ENCODE measurements at regions not wholly inside any gene's neighbourhood (a gene's known extent, or its start where the extent isn't known, plus 50 kb on each side); places are given as distances from the start of the nearest gene placed in this dataset.

GRCh38 chr21:30058928-30059327 lies 107.7 kb downstream of the CLDN17 start:
- FAIRE-seq (no peak), DNase-seq (ENCODE audit: extremely low read depth in 1 of 4, low spot score in 3 of 4) (peak in 1 of 4 experiments; percentile 4), ATAC-seq (no peak)
- Histone ChIP-seq H3K79me2 (ENCODE audit: control insufficient read depth, insufficient read depth, low read length) (no peaks in the 10 kb centered on the region), H4K20me1 (replicated peaks; ENCODE audit: control insufficient read depth, insufficient read depth, low read length) (no peaks in the 10 kb centered on the region), H3K9me1 (ENCODE audit: control insufficient read depth, insufficient read depth, low read length) (no peaks in the 10 kb centered on the region), H3K4me1 (replicated peaks in 1 of 2; ENCODE audit: control insufficient read depth in 2 of 2, insufficient read depth in 2 of 2, low read length in 2 of 2) (no peaks in the 10 kb centered on the region), H3K9ac (ENCODE audit: insufficient read depth in 1 of 2, low read depth in 2 of 2, low read length in 2 of 2) (no peak overlapping the region), H3K4me2 (ENCODE audit: insufficient read depth, low read length) (no peak overlapping the region), H2AFZ (ENCODE audit: low read depth, low read length) (no peak overlapping the region), H3K27me3 (ENCODE audit: control insufficient read depth in 2 of 2, insufficient read depth in 2 of 2, low read length in 2 of 2) (no peaks in the 10 kb centered on the region), H3K27ac (ENCODE audit: extremely low read depth, low read depth, low read length) (no peak overlapping the region), H3K9me3 (replicated peaks; ENCODE audit: control insufficient read depth, insufficient read depth, low read depth, low read length) (no peaks in the 10 kb centered on the region), H3K36me3 (ENCODE audit: control insufficient read depth, insufficient read depth, low read length) (no peaks in the 10 kb centered on the region), H3K4me3 (no peak overlapping the region)
- in situ Hi-C loops (cut with MboI), result no loop called here
- no TSS peak for BruUV-seq (replicated peaks)
- WGBS (ENCODE audit: insufficient coverage, low coverage, missing lambda C conversion rate), result 0% methylated on average over 1 of the region's 1 CpG
- no peak for TF ChIP-seq VEZF1 (CRISPR knock-in tag; IDR thresholded peaks at IDR 0.05)
- 0 out of 2 replicates have a peak, but pooled peaks have one; percentile 16 for TF ChIP-seq GABPA (tag; conservative IDR thresholded peaks at IDR 0.05; ENCODE audit: low read depth)
- TF ChIP-seq SRF (CRISPR knock-in tag; IDR thresholded peaks at IDR 0.05), result no peak
- TF ChIP-seq SMARCA5 (IDR thresholded peaks at IDR 0.05), result no peak
- intact Hi-C loops (cut with micrococcal nuclease), result no loop called here
- POLR2A ChIA-PET, result interaction anchor here (0.9 kb wide), 1 partner anchor 9 kb away, joined by 3 read pairs; no protein-coding TSS in a partner anchor
- CTCF ChIA-PET (ENCODE audit: low intra/inter-chr PET ratio), result no interaction called here

- H3K9ac ChIP-seq (ENCODE audit: insufficient read depth in 1 of 2, low read depth in 2 of 2, low read length in 2 of 2), result no peak overlapping the region
- CTCF ChIA-PET (ENCODE audit: low intra/inter-chr PET ratio), result no interaction called here
- H3K27me3 ChIP-seq (ENCODE audit: control insufficient read depth in 2 of 2, insufficient read depth in 2 of 2, low read length in 2 of 2), result no peaks in the 10 kb centered on the region
- no peak overlapping the region for H3K4me2 ChIP-seq (ENCODE audit: insufficient read depth, low read length)
- FAIRE-seq, result no peak
- no peaks in the 10 kb centered on the region for H3K4me1 ChIP-seq (replicated peaks in 1 of 2; ENCODE audit: control insufficient read depth in 2 of 2, insufficient read depth in 2 of 2, low read length in 2 of 2)
- H3K9me1 ChIP-seq (ENCODE audit: control insufficient read depth, insufficient read depth, low read length), result no peaks in the 10 kb centered on the region
- H3K79me2 ChIP-seq (ENCODE audit: control insufficient read depth, insufficient read depth, low read length), result no peaks in the 10 kb centered on the region
- no peak overlapping the region for H3K27ac ChIP-seq (ENCODE audit: extremely low read depth, low read depth, low read length)
- in situ Hi-C loops (cut with MboI), result no loop called here
- no peaks in the 10 kb centered on the region for H3K9me3 ChIP-seq (replicated peaks; ENCODE audit: control insufficient read depth, insufficient read depth, low read depth, low read length)
- no peaks in the 10 kb centered on the region for H4K20me1 ChIP-seq (replicated peaks; ENCODE audit: control insufficient read depth, insufficient read depth, low read length)
- H3K36me3 ChIP-seq (ENCODE audit: control insufficient read depth, insufficient read depth, low read length), result no peaks in the 10 kb centered on the region
- intact Hi-C loops (cut with micrococcal nuclease), result no loop called here
- BruUV-seq (replicated peaks), result no TSS peak
- POLR2A ChIA-PET, result no interaction called here
- no peak for ATAC-seq
- WGBS (ENCODE audit: insufficient coverage, low coverage, missing lambda C conversion rate), result 7% methylated on average over 3 of the region's 3 CpGs
- H2AFZ ChIP-seq (ENCODE audit: low read depth, low read length), result no peak overlapping the region
- no peak for DNase-seq (ENCODE audit: extremely low read depth in 1 of 4, low spot score in 3 of 4)
- H3K4me3 ChIP-seq, result no peak overlapping the region
- no peak for TF ChIP-seq ZNF134 (CRISPR knock-in tag; conservative IDR thresholded peaks at IDR 0.05)
- TF ChIP-seq ZNF507 (tag; conservative IDR thresholded peaks at IDR 0.05), result no peak
- no peak for TF ChIP-seq ETV5 (CRISPR knock-in tag; IDR thresholded peaks at IDR 0.05; ENCODE audit: low read depth)
- TF ChIP-seq U2AF1 (optimal IDR thresholded peaks at IDR 0.05; ENCODE audit: low read depth, low read length), result no peak
- TF ChIP-seq ZNF384 (IDR thresholded peaks at IDR 0.05; ENCODE audit: low read depth, low read length), result no peak
- no peak for TF ChIP-seq ZNF3 (CRISPR knock-in tag; IDR thresholded peaks at IDR 0.05)
- no peak for TF ChIP-seq MYNN (IDR thresholded peaks at IDR 0.05)
- no peak for TF ChIP-seq MYNN (CRISPR knock-in tag; IDR thresholded peaks at IDR 0.05)
- no peak for TF ChIP-seq ZNF696 (CRISPR knock-in tag; conservative IDR thresholded peaks at IDR 0.05)
- TF ChIP-seq HSF4 (CRISPR knock-in tag; IDR thresholded peaks at IDR 0.05; ENCODE audit: borderline replicate concordance), result no peak
- no peak for TF ChIP-seq NR4A1 (CRISPR knock-in tag; IDR thresholded peaks at IDR 0.05)
- no peak for TF ChIP-seq NR4A1 (tag; IDR thresholded peaks at IDR 0.05)
- no peak for TF ChIP-seq ZNF146 (CRISPR knock-in tag; IDR thresholded peaks at IDR 0.05; ENCODE audit: unreplicated experiment)
- no peak for TF ChIP-seq RBBP5 (IDR thresholded peaks at IDR 0.05; ENCODE audit: borderline replicate concordance, insufficient read depth, low read length, poor library complexity, severe bottlenecking)
Measured at GRCh38 chr21:30057108-30057507, 109.5 kb downstream of the CLDN17 start.

Measured in K562 (cell line).